HL-60 (cell line): ENCODE measurements at regions not wholly inside any gene's neighbourhood (a gene's known extent, or its start where the extent isn't known, plus 50 kb on each side); places are given as distances from the start of the nearest gene placed in this dataset.

ENCODE experiments used
- DNase-seq, 2 experiments: peaks; one replicate each; pipeline ENCODE4 v3.0.0-alpha.2; 2010 to 2020; ENCODE audit warnings: low read depth in 1 of 2, low spot score in 1 of 2
- H3K27ac ChIP-seq: fragments of 250-450 bp; sonication (Bioruptor Pico); replicated peaks from 2 replicates; pipeline ENCODE4 v1.5.1; 2020; ENCODE audit warnings: mild to moderate bottlenecking, moderate library complexity
- H3K27me3 ChIP-seq: fragments of 250-450 bp; sonication (Bioruptor Pico); 2 replicates; pipeline ENCODE4 v1.5.1; 2021; ENCODE audit warnings: mild to moderate bottlenecking, moderate library complexity; ENCODE audit not compliant: insufficient read depth, poor library complexity, severe bottlenecking
- H3K4me3 ChIP-seq: replicated peaks from 2 replicates; pipeline ENCODE4 v1.5.1; 2011; ENCODE audit warnings: mild to moderate bottlenecking, control low read depth, low read length; ENCODE audit not compliant: insufficient read depth
- GABPA ChIP-seq: IDR thresholded peaks from 2 replicates; pipeline ENCODE4 v1.6.1; 2012; ENCODE audit warnings: low read depth
- POLR2AphosphoS5 ChIP-seq: IDR thresholded peaks from 2 replicates; pipeline ENCODE4 v1.6.1; 2012; ENCODE audit warnings: low read depth
- SPI1 ChIP-seq: IDR thresholded peaks from 2 replicates; pipeline ENCODE4 v1.6.1; 2012; ENCODE audit warnings: low read depth, mild to moderate bottlenecking, borderline replicate concordance
- TF ChIP-seq, protein P1 (sequence below): IDR thresholded peaks from 2 replicates; pipeline ENCODE4 v1.6.1; 2012; ENCODE audit warnings: low read depth; ENCODE audit not compliant: insufficient replicate concordance
- TF ChIP-seq, protein P2 (sequence below): IDR thresholded peaks from one replicate; pipeline ENCODE4 v1.5.1; 2011; ENCODE audit warnings: low read length, control low read depth, inconsistent platforms; ENCODE audit not compliant: insufficient read depth

DNA sequence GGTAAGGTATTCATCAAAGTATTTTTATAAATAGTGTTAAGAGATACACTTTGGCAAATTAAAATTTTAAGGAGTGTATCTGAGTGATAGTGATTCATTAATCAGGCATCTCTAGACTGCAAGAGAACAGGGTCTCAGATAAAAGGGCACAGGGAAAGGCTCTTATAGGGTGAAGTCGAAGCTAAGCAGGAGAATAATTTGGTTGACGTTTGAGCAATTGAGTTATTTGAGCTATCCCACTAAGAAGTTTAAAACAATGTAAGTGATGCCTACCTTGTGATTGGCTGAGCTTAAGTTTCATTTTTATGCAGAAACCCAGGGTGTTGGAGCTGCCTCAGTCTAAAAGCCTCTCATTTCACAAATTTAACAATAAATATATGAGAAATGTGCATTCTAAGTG, 125.3 kb downstream of the SLC6A15 start:
- Histone ChIP-seq H3K27ac (no peak overlapping the region), H3K27me3 (no peaks in the 10 kb centered on the region), H3K4me3 (no peak overlapping the region)
- DNase-seq: no peak
- TF ChIP-seq POLR2AphosphoS5: no peak
- TF ChIP-seq, protein P1, sequence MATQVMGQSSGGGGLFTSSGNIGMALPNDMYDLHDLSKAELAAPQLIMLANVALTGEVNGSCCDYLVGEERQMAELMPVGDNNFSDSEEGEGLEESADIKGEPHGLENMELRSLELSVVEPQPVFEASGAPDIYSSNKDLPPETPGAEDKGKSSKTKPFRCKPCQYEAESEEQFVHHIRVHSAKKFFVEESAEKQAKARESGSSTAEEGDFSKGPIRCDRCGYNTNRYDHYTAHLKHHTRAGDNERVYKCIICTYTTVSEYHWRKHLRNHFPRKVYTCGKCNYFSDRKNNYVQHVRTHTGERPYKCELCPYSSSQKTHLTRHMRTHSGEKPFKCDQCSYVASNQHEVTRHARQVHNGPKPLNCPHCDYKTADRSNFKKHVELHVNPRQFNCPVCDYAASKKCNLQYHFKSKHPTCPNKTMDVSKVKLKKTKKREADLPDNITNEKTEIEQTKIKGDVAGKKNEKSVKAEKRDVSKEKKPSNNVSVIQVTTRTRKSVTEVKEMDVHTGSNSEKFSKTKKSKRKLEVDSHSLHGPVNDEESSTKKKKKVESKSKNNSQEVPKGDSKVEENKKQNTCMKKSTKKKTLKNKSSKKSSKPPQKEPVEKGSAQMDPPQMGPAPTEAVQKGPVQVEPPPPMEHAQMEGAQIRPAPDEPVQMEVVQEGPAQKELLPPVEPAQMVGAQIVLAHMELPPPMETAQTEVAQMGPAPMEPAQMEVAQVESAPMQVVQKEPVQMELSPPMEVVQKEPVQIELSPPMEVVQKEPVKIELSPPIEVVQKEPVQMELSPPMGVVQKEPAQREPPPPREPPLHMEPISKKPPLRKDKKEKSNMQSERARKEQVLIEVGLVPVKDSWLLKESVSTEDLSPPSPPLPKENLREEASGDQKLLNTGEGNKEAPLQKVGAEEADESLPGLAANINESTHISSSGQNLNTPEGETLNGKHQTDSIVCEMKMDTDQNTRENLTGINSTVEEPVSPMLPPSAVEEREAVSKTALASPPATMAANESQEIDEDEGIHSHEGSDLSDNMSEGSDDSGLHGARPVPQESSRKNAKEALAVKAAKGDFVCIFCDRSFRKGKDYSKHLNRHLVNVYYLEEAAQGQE: no peak
- TF ChIP-seq, protein P2, sequence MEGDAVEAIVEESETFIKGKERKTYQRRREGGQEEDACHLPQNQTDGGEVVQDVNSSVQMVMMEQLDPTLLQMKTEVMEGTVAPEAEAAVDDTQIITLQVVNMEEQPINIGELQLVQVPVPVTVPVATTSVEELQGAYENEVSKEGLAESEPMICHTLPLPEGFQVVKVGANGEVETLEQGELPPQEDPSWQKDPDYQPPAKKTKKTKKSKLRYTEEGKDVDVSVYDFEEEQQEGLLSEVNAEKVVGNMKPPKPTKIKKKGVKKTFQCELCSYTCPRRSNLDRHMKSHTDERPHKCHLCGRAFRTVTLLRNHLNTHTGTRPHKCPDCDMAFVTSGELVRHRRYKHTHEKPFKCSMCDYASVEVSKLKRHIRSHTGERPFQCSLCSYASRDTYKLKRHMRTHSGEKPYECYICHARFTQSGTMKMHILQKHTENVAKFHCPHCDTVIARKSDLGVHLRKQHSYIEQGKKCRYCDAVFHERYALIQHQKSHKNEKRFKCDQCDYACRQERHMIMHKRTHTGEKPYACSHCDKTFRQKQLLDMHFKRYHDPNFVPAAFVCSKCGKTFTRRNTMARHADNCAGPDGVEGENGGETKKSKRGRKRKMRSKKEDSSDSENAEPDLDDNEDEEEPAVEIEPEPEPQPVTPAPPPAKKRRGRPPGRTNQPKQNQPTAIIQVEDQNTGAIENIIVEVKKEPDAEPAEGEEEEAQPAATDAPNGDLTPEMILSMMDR: no peak
- no peak for TF ChIP-seq SPI1
- no peak for TF ChIP-seq GABPA

DNA sequence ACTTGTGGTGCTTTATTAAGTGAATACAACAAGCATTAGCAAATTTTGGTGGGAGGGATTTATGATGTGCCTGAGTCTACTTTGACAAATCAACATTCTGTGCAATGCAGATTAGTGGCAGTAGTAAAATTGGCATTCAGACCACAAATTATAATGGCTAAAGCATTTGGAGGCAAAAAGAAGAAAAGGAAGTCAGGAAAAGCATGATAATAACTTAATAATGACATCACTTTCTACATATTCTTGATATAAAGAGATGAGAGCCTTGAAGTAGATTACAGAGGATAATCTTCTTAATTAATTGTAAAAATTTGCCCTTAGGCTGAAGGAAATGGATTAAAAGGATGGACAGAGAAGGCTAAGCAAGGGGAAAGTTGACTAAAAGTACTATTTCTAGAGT, 126.0 kb downstream of the SLC6A15 start:
- Histone ChIP-seq H3K27me3 (no peaks in the 10 kb centered on the region), H3K27ac (no peak overlapping the region), H3K4me3 (no peak overlapping the region)
- TF ChIP-seq POLR2AphosphoS5: no peak
- no peak for TF ChIP-seq GABPA
- TF ChIP-seq SPI1: no peak
- TF ChIP-seq, protein P2: no peak
- no peak for DNase-seq

DNA sequence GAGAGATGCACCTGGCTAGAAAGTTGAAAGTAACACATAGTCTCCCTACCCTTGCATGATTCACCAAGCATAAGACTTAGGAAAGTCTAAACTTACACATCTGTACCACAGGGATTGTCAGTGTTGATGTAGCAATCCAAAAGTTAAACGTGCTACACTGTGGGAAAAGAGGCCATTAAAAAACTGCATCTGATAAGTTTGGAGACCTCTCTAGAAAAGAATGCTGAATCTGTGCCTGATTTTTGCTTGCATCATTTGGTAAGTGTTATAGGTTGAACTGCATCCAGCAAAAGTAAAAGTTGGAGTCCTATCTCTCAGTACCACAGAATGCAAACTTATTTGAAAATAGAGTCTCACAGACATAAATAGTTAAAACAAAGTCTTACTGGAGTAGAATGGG, 126.6 kb downstream of the SLC6A15 start:
- DNase-seq: no peak
- Histone ChIP-seq H3K27me3 (no peaks in the 10 kb centered on the region), H3K4me3 (no peak overlapping the region), H3K27ac (no peak overlapping the region)
- TF ChIP-seq, protein P2: no peak
- no peak for TF ChIP-seq GABPA
- TF ChIP-seq, protein P1: no peak
- TF ChIP-seq POLR2AphosphoS5: no peak
- no peak for TF ChIP-seq SPI1

DNA sequence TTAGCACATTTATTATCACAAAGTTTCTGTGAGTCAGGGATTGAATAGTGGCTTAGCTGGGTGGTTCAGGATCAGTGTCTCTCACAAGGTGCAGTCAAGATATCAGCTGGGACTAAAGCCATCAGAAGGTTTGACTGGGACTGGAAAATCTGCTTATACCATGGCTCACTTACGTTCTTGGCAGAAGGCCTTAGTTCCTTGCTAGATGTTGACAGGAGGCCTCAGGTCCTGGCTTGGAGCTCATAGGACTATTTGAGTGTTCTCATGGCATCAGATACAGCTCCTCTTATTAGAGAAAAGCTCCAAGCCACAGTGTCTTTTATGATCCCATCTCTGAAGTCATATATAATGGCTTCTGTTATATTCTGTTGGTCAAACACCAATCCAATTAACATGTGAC, 127.3 kb downstream of the SLC6A15 start:
- TF ChIP-seq POLR2AphosphoS5 (no peak), SPI1 (no peak), GABPA (no peak)
- TF ChIP-seq, protein P2: no peak
- DNase-seq: no peak
- H3K27me3 ChIP-seq: no peaks in the 10 kb centered on the region
- H3K27ac ChIP-seq: no peak overlapping the region
- no peak overlapping the region for H3K4me3 ChIP-seq
